PC-3 (cell line): ENCODE measurements at regions not wholly inside any gene's neighbourhood (a gene's known extent, or its start where the extent isn't known, plus 50 kb on each side); places are given as distances from the start of the nearest gene placed in this dataset.

ENCODE experiments used
- EZH2phosphoT487 ChIP-seq: fragments of 300-600 bp; sonication (generic); IDR thresholded peaks from 2 replicates; pipeline ENCODE4 v1.6.1; 2018; ENCODE audit warnings: mild to moderate bottlenecking, antibody characterized with exemption, low read length, borderline replicate concordance
- TF ChIP-seq, protein P1 (sequence below): fragments of 300-600 bp; sonication (generic); conservative IDR thresholded peaks from 2 replicates; pipeline ENCODE4 v1.5.1; 2017; ENCODE audit warnings: antibody characterized with exemption, low read depth, mild to moderate bottlenecking, low read length

DNA sequence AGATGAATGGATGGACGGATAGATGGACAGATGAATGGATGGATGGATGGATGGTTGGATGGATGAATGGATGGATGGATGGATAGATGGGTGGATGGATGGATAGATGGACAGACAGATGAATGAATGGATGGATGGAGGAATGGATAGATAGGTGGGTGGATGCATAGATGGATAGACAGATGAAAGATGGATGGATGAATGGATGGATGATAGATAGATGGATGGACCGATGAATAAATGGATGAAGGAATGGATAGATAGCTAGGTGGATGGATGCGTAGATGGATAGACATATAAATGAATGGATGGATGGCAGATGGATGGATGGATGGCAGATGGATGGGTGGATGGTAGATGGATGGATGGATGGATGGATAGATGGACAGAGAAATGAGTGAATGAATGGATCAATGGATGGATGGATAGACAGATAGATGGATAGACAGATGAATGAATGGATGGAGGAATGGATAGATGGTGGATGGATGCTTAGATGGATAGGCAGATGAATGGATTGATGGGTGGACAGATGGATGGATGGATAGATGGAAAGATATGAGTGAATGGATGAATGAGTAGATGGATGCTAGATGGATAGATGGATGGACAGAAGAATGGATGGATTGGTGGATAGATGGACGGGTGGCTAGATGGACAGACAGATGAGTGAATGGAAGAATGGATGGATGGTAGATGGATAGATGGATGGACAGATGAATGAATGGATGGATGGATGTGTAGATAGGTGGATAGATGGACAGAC lies 167.9 kb downstream of the TRIM43 start:
- TF ChIP-seq, protein P1, sequence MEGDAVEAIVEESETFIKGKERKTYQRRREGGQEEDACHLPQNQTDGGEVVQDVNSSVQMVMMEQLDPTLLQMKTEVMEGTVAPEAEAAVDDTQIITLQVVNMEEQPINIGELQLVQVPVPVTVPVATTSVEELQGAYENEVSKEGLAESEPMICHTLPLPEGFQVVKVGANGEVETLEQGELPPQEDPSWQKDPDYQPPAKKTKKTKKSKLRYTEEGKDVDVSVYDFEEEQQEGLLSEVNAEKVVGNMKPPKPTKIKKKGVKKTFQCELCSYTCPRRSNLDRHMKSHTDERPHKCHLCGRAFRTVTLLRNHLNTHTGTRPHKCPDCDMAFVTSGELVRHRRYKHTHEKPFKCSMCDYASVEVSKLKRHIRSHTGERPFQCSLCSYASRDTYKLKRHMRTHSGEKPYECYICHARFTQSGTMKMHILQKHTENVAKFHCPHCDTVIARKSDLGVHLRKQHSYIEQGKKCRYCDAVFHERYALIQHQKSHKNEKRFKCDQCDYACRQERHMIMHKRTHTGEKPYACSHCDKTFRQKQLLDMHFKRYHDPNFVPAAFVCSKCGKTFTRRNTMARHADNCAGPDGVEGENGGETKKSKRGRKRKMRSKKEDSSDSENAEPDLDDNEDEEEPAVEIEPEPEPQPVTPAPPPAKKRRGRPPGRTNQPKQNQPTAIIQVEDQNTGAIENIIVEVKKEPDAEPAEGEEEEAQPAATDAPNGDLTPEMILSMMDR, result no peak
- TF ChIP-seq EZH2phosphoT487, result no peak
